GM18498 (cell line): ENCODE measurements at regions not wholly inside any gene's neighbourhood (a gene's known extent, or its start where the extent isn't known, plus 50 kb on each side); places are given as distances from the start of the nearest gene placed in this dataset.
"Not testable (repeated sequence)": the region's sequence is repeated elsewhere in the genome, so short reads cannot be mapped to it uniquely, and the experiment has no call there.

Source experiments
- ATAC-seq: cut with Tn5 transposase; IDR thresholded peaks from one replicate; pipeline ENCODE4 v1.9.1; 2021; ENCODE audit warnings: mild to moderate bottlenecking, moderate library complexity; ENCODE audit not compliant: unreplicated experiment

DNA sequence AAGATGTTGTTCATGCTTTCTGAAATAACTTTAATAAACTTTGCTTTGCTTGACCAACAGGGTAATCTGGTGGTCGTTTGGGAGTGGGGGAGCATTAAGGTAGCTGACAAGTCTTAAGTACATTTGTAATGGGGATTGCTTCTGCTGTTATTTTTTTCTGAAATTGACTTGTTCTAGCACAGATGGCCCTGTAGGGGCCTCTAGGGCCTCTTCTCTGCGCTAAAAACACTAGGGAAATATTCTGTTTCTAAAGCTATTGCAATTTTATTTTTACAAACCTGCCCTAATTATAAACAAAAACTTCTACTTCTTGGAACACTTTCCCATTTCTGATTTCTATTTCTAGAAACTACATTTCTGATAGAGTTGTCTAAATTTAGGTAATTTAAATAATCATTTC, 191.3 kb upstream of the KCNJ3 start:
- ATAC-seq, result no peak

DNA sequence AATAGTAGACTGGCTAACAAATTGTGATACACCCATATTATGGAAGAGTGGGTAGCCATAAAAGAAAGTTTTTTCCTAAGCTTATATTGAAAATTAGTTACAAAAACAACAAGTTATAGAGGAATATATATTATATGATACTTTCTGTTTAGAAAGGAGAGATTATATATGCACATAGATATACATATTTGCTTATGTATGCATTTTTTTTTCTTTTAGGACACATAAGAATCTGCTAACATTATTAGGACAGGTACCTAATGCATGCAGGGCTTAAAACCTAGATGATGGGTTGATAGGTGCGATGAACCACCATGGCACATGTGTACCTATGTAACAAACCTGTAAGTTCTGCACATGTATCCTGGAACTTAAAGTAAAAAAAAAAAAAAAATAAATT, 179.6 kb upstream of the KCNJ3 start:
- ATAC-seq, result no peak

GRCh38 chr2:154520951-154521350, 177.5 kb upstream of the KCNJ3 start:
- ATAC-seq, result not testable (repeated sequence)

GRCh38 chr2:154526234-154526633, 172.3 kb upstream of the KCNJ3 start:
- no peak for ATAC-seq

GRCh38 chr2:154527962-154528361, 170.5 kb upstream of the KCNJ3 start:
- ATAC-seq, result no peak

DNA sequence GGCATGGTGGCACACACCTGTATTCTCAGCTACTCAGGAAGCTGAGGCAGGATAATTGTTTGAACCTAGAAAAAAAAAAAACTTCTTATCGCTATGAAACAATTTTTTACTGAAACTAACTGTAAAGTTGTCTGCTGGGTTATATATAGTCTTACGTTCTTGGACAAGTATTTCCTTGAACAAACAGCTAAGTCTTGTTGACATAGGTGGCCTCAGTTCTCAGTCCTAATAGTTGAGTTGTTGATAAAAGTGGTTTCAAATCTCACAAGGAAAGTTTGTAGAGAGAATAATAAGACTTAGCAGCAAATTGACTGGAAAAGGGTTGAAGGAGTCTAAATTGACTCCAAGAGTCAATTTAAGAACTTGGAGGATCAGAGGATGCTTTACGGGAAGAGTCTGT, 166.5 kb upstream of the KCNJ3 start:
- no peak for ATAC-seq

- no peak for ATAC-seq
Observed at GRCh38 chr2:154532763-154533162, 165.7 kb upstream of the KCNJ3 start.

DNA sequence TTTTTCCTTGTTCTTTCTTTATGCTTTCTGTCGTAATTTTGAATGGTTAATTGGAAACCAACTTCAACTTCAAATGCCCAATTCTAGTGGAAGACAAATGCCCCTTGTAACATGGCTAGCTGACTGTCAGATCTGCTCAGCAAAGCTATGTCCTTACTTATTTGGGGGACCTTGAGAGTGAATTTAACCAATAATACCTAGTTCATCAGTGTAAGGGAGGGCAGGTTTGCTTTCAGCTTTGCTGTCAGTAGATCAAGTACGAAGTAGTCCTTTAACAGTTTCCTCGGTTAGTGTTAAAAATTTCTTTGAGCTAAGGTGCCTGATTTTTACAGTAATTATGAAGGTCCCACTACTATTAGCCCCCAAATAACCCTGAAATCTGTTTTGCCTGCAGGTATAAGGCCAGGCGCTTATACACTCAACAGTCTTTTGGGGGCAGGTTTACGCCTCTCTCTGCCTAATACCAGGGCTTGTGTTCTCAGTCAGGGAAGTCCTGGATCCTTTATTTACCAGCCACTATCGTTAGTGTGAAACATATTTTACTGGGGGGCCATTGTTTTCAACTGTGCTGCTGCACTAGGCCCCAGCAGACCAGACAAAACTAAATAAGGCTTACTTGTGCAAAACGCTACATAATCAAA, 165.1 kb upstream of the KCNJ3 start:
- no peak for ATAC-seq

DNA sequence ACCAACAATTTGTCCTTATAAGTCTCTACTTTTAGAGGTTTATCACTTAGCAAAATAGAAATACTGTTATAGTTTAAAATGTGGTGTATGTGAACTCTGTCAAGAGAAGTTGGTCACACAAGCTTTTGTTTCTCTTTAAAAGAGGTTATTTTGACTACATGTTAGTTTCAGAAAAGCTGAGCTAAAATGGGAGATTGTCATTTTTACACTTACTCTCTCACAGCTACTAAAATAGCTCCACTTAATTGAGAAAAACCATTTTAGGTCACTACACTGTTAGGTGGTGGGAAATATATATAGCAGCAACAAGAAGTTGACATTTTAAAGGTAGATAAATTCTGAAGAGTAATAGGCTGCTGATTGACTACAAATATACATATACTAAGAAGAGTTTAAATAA, 161.5 kb upstream of the KCNJ3 start:
- ATAC-seq, result peak; percentile 64

GRCh38 chr2:154537843-154538450, 160.5 kb upstream of the KCNJ3 start:
- ATAC-seq, result no peak

GRCh38 chr2:154546341-154546740, 152.2 kb upstream of the KCNJ3 start:
- no peak for ATAC-seq

GRCh38 chr2:154549869-154550268, 148.6 kb upstream of the KCNJ3 start:
- no peak for ATAC-seq

DNA sequence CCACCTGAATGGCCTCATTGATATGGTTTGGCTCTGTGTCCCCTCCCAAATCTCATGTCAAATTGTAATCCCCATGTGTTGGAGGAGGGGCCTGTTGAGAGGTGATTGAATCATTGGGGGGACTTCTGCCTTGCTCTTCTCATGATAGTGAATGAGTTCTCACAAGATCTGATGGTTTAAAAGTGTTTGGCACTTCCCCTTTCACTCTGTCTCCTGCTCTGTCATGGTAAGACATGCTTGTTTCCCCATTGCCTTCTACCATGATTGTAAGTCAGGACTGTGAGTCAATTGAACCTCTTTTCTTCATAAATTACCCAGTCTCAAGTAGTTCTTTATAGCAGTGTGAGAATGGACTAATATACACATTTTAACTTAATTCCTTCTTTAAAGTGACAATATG, 146.8 kb upstream of the KCNJ3 start:
- no peak for ATAC-seq

GRCh38 chr2:154554046-154554445, 144.4 kb upstream of the KCNJ3 start:
- ATAC-seq, result peak; percentile 75

DNA sequence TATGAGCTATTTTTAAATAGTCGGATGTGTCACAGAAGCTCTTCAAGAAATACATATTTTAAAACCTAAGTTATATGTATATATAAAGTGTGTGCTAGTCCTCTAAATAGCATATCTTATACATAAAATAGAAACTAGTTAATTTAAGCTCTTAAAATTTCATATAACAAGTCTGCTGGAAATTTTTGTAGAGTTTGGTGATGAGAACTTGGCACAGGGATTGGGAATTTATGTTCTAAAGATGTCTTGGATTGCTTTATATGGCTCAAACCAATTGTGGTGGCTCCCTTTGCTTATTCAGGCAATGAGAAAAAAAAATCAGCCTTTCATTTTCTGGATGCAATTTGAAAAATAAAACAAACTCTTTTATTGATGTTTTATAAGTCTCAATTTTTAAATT, 142.8 kb upstream of the KCNJ3 start:
- ATAC-seq, result no peak

- no peak for ATAC-seq
Observed at GRCh38 chr2:154556146-154556545, 142.3 kb upstream of the KCNJ3 start.

- no peak for ATAC-seq
Observed at GRCh38 chr2:154556607-154557006, 141.9 kb upstream of the KCNJ3 start.

GRCh38 chr2:154557906-154558305, 140.6 kb upstream of the KCNJ3 start:
- ATAC-seq, result no peak

DNA sequence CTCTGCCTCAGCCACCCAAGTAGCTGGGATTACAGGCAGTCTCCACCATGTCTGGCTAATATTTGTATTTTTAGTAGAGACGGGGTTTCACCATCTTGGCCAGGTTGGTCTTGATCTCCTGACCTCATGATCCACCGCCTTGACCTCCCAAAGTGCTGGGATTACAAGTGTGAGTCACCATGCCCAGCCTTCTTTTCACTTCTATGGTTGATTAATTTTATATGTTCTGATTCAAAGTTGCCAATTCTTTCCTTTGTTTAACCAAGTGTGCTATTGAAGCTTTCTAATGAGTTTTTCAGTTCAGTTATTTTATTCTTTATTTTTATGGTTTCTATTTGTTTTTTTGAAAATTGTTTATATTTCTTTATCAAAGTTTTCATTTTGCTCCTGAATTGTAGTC, 133.1 kb upstream of the KCNJ3 start:
- ATAC-seq, result no peak

- no peak for ATAC-seq
Observed at GRCh38 chr2:154568413-154568812, 130.1 kb upstream of the KCNJ3 start.

GRCh38 chr2:154570501-154570900, 128.0 kb upstream of the KCNJ3 start:
- ATAC-seq, result no peak

DNA sequence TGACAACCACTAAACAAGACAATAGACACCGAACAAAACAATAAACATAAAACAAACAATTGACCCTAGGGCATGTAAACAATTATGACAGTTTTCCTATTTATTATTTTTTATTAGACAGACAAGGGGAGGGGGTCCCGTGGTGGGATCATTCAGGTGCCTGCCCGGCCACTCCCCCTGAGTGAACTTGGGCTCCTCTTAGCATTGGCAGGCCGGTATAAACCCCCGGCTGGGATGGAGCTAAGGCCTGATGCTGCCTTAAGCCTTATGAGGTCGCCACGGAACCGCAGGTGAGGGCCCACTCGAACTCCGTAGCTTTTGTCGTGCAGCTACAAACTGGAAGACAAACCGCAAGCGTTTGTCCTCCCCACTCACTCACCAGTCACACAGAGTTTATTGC, 121.8 kb upstream of the KCNJ3 start:
- ATAC-seq, result not testable (repeated sequence)

DNA sequence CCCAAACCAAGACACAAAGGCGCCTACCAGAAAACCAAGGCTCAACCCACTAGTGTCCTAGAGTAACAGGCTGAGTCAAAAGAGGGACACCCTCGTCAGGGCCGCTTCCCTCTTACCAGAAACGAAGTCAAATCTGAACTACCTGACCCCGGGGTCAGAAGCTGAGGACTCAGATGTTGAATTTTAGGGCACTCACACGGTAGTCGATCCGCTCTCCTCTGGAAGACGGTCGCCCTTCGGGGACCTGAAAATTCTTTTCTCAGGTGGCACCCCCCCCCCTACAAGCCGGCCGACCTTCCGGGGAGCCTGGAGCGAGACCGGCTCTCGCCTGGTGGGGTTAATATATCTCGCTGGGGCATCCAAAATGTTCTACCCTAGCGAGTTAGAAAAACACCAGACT, 121.1 kb upstream of the KCNJ3 start:
- no peak for ATAC-seq
